Activated naive CD4-positive, alpha-beta T cell treated with anti-CD3 and anti-CD28 coated beads, Interleukin-2, amount 50 U/mL, for 24 hours (primary cell): ENCODE measurements at regions not wholly inside any gene's neighbourhood (a gene's known extent, or its start where the extent isn't known, plus 50 kb on each side); places are given as distances from the start of the nearest gene placed in this dataset.
"Not testable (repeated sequence)": the region's sequence is repeated elsewhere in the genome, so short reads cannot be mapped to it uniquely, and the experiment has no call there.

Source experiments
- H3K27ac Mint-ChIP-seq: one replicate; pipeline ENCODE4 v1.8.0; 2021; ENCODE audit warnings: mild to moderate bottlenecking, mixed read lengths
- H3K27me3 Mint-ChIP-seq: one replicate; pipeline ENCODE4 v1.8.0; 2021; ENCODE audit warnings: mixed read lengths
- H3K36me3 Mint-ChIP-seq: one replicate; pipeline ENCODE4 v1.8.0; 2021; ENCODE audit warnings: mixed read lengths
- H3K4me1 Mint-ChIP-seq: one replicate; pipeline ENCODE4 v1.8.0; 2021; ENCODE audit warnings: mixed read lengths
- H3K4me3 Mint-ChIP-seq: one replicate; pipeline ENCODE4 v1.8.0; 2021; ENCODE audit warnings: mild to moderate bottlenecking, mixed read lengths
- H3K9me3 Mint-ChIP-seq: one replicate; pipeline ENCODE4 v1.8.0; 2021; ENCODE audit warnings: mixed read lengths

DNA sequence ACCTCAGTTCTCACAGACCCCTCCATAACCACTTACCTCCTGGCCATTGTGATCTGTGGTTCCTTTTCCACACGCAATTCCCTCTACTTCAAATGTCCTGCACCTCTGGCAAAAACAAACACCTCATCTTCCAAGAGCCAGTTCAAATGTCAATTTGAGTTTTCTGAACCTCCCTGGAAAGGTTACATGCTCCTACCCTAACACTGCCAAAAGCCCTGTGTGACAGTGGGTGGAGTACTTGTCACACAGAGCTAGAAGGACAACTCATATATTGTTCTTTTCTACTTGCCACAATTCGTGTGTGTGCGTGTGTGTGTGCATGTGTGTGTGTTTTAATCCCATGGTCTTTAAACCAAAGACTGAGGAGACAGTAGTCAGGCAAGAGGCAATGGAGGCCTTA, 331.8 kb upstream of the ARHGEF26 start:
- peaks cover 3% of the 10 kb centered on the region for H3K36me3 Mint-ChIP-seq
- H3K27me3 Mint-ChIP-seq = peaks cover 4% of the 10 kb centered on the region
- H3K4me3 Mint-ChIP-seq = no peak overlapping the region
- H3K27ac Mint-ChIP-seq = no peak overlapping the region
- H3K4me1 Mint-ChIP-seq = no peaks in the 10 kb centered on the region
- peaks cover 7% of the 10 kb centered on the region for H3K9me3 Mint-ChIP-seq

DNA sequence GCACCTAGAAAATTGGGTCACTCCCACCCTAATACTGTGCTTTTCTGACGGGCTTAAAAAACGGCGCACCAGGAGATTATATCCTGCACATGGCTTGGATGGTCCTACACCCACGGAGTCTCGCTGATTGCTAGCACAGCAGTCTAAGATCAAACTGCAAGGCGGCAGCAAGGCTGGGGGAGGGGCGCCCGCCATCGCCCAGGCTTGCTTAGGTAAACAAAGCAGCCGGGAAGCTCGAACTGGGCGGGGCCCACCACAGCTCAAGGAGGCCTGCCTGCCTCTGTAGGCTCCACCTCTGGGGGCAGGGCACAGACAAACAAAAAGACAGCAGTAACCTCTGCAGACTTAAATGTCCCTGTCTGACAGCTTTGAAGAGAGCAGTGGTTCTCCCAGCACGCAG, 324.1 kb upstream of the ARHGEF26 start:
- not testable (repeated sequence) for H3K27ac Mint-ChIP-seq, H3K36me3 Mint-ChIP-seq, H3K4me1 Mint-ChIP-seq, H3K4me3 Mint-ChIP-seq, H3K27me3 Mint-ChIP-seq, H3K9me3 Mint-ChIP-seq

DNA sequence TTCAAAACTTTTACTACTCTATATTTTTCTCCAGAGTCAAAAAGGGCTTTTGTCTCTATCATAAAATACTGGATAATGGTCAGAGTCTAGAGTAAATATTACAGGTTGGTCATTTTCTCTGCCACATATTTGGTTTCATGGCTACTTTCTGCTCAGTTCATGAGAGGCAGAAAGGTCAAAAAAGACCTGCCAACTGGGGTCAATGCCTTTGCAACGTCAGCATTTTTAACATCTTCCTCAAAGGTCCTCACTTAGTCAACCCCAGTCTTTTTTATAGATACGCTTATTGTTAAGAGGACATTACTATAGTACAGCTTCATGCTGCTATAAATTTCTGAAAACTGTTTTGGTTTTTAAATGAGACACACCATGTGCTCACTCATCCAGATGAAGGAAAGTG, 312.1 kb upstream of the ARHGEF26 start:
- H3K27me3 Mint-ChIP-seq = peaks cover 13% of the 10 kb centered on the region
- H3K4me3 Mint-ChIP-seq = no peak overlapping the region
- no peaks in the 10 kb centered on the region for H3K36me3 Mint-ChIP-seq
- H3K27ac Mint-ChIP-seq = no peak overlapping the region
- H3K9me3 Mint-ChIP-seq = no peaks in the 10 kb centered on the region
- H3K4me1 Mint-ChIP-seq = no peaks in the 10 kb centered on the region

DNA sequence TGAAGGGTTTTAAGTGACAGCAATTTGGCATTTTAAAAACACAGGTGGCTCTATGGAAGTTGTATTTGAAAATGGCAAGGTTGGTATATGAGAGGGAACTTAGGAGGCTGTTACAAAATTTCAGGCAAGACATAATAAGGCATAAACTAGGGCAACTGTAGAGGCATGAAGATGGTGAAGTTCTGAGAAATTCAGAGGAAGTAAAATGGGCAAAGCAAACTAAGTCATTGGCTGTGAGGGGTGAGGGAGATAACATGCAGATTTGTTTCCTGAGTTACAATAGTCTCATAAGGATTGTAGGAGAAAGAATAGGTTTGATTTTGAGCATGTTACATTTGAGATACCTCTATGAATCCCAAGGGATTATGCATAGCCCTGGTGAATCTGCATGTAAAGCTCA, 302.9 kb upstream of the ARHGEF26 start:
- Mint-ChIP-seq H3K36me3 (no peaks in the 10 kb centered on the region), H3K9me3 (no peaks in the 10 kb centered on the region), H3K27me3 (no peaks in the 10 kb centered on the region), H3K4me3 (no peak overlapping the region), H3K4me1 (no peaks in the 10 kb centered on the region), H3K27ac (no peak overlapping the region)

DNA sequence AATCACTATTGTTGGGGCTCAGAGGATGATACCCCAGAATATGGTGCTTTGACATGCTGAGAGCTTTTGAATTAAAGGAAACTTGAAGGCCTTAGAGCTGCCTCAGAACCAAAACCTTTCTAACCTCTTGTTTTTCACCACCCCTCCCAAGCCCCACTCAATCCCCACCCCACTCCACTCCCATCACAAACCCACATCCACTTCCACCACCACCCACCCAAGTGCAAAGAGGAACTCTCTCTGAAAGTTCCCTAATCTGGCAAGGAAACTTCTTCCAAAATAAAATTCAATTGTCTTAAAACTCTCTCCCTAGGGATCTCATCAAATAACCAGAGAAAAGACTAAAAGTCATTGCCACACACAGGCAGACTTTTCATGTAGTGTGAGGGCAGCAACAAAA, 301.2 kb upstream of the ARHGEF26 start:
- no peak overlapping the region for H3K27ac Mint-ChIP-seq
- no peaks in the 10 kb centered on the region for H3K27me3 Mint-ChIP-seq
- H3K4me3 Mint-ChIP-seq = no peak overlapping the region
- no peaks in the 10 kb centered on the region for H3K4me1 Mint-ChIP-seq
- no peaks in the 10 kb centered on the region for H3K9me3 Mint-ChIP-seq
- no peaks in the 10 kb centered on the region for H3K36me3 Mint-ChIP-seq

DNA sequence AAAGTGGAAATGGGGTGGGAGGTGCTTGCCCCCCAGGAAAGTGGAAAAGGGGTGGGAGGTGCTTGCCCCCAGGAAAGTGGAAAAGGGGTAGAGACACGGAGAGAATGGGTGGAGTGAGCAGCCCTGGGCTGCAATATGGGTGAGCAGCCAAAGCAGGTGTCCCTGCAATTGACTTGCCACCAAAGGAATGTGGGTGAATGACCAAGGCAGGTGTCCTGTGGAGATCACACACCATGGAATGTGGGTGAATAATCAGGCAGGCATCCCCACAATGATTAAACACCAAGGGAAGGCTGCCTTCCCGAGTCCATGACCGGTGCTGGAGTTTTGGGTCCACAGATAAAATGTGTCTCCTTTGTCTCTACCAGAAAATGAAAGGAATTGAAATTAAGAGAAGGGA, 292.8 kb upstream of the ARHGEF26 start:
- not testable (repeated sequence) for H3K27ac Mint-ChIP-seq, H3K36me3 Mint-ChIP-seq, H3K4me3 Mint-ChIP-seq, H3K27me3 Mint-ChIP-seq, H3K4me1 Mint-ChIP-seq, H3K9me3 Mint-ChIP-seq

DNA sequence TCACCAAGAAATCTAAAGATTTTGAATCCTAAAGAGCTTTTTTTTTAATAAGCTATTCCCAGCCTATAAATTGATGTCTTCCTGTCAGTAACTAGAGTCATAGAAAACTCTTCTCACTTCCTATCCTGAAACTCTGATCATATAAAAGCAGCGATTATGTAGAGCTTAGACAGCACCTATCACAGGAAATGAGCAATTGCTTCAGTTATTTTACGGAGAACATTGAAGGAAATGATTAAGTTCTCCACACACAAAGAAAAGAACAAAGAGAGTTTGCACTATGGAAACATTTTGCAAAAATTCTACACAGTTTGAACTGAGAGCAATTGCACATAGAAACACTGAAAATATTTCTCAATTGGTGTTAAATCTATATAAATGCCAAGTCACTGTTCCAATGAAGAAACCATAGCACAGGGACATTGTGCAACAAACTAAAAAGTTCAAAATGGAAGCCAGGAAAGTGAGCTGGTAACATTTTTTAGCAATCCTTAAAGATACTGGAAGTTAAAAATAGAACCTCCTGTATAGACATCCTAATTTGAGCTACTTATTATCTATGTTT, 291.5 kb upstream of the ARHGEF26 start:
- Mint-ChIP-seq H3K27ac (no peak overlapping the region), H3K4me3 (no peak overlapping the region), H3K4me1 (no peaks in the 10 kb centered on the region), H3K36me3 (no peaks in the 10 kb centered on the region), H3K27me3 (peaks cover 4% of the 10 kb centered on the region), H3K9me3 (no peaks in the 10 kb centered on the region)

DNA sequence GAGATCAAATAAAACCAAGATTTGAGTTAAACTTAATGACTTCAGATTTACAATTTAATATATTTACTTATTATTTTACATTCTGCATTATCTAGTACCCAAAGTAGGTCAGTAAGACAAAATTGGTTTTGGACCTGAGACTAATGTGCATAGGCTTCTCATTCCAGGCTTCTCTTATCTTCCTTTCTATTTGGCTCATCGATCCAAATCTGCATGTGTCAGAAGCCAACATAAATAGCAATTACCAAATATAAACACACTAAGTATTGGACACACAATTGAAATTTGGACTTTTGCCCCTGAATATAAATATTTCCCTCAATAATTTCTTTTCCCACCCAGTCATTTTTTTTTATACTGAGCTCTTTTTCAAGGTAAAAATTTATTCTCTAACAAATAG, 290.6 kb upstream of the ARHGEF26 start:
- Mint-ChIP-seq H3K27ac (no peak overlapping the region), H3K36me3 (no peaks in the 10 kb centered on the region), H3K9me3 (no peaks in the 10 kb centered on the region), H3K4me1 (no peaks in the 10 kb centered on the region), H3K4me3 (no peak overlapping the region), H3K27me3 (peaks cover 5% of the 10 kb centered on the region)

DNA sequence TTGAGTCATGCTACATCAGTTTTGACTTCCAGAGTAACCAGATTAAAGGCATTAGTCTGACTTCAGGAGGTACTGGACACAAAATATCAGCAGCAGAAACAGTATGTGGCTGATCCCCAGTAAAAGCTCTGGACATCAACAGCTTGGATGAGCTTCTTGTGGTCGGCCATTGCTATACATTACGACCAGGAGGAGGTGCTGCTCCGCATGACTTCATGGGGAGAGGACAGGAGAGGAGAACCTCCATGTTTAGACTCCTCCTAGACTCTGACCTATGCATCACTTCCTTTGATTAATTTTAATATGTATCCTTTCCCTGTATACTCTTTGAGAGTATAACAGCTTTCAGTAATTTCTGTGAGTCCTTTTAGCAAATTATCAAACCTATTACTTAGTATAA, 285.6 kb upstream of the ARHGEF26 start:
- Mint-ChIP-seq H3K4me3 (no peak overlapping the region), H3K4me1 (no peaks in the 10 kb centered on the region), H3K9me3 (no peaks in the 10 kb centered on the region), H3K27ac (no peak overlapping the region), H3K36me3 (no peaks in the 10 kb centered on the region), H3K27me3 (peaks cover 7% of the 10 kb centered on the region)

DNA sequence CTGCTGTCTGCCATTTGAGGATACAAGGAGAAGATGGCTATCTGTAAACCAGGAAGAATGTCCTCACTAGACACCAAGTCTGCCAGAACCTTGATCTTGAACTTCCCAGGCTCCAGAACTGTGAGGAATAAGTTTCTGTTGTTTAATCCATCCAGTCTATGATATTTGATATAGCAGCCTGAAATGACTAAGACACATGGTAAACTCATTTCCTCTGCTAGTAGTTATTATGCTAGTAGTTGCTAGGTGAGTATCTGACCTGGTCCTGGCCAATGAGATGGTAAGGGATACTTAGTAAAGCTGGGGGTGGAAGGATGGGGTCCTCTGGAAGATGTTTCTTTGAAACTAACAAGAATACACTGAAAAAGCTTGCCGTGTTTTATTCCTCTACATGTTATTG, 280.7 kb upstream of the ARHGEF26 start:
- Mint-ChIP-seq H3K27ac (no peak overlapping the region), H3K9me3 (no peaks in the 10 kb centered on the region), H3K27me3 (peaks cover 10% of the 10 kb centered on the region), H3K4me3 (no peak overlapping the region), H3K4me1 (no peaks in the 10 kb centered on the region), H3K36me3 (no peaks in the 10 kb centered on the region)

DNA sequence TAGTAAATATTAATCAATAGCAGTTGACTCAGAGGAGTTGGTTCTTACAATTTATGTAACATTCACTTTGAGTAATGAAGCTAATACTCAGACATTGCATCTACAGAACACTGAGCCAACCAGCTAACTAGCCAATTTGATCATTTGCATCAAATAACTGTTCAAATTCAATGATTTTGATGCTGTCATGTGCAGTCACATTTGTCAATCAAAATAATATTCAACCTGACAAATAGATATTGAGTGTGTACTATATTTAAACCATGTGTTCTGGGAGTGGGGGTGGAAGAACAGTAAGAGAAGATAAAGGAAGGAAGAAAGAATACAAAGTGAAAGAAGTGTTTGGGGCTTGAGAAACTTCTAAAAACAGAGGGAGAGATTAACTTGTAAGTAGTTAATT, 277.2 kb upstream of the ARHGEF26 start:
- no peak overlapping the region for H3K4me3 Mint-ChIP-seq
- no peaks in the 10 kb centered on the region for H3K36me3 Mint-ChIP-seq
- H3K9me3 Mint-ChIP-seq = no peaks in the 10 kb centered on the region
- no peaks in the 10 kb centered on the region for H3K4me1 Mint-ChIP-seq
- no peak overlapping the region for H3K27ac Mint-ChIP-seq
- peaks cover 9% of the 10 kb centered on the region for H3K27me3 Mint-ChIP-seq

DNA sequence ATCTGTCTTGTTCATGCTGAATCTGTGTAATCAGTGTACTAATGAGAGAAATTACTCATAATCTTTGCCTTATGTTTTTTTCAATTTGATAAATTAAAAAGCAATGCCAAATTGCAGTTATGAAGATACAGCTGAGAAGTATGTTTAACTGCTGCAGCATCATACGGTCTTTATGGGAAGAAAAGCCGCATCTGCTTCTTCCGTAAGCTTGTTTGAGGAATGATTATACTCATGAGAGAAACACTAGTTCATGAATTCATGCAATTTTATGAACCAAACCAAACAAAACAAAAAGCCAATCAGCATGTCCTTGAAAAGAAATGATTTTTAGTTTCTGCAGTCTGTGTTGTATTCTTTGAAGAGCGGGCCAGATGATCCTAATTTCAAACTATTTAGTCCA, 275.9 kb upstream of the ARHGEF26 start:
- H3K27ac Mint-ChIP-seq = no peak overlapping the region
- no peaks in the 10 kb centered on the region for H3K9me3 Mint-ChIP-seq
- H3K27me3 Mint-ChIP-seq = peaks cover 9% of the 10 kb centered on the region
- H3K36me3 Mint-ChIP-seq = no peaks in the 10 kb centered on the region
- no peaks in the 10 kb centered on the region for H3K4me1 Mint-ChIP-seq
- no peak overlapping the region for H3K4me3 Mint-ChIP-seq

DNA sequence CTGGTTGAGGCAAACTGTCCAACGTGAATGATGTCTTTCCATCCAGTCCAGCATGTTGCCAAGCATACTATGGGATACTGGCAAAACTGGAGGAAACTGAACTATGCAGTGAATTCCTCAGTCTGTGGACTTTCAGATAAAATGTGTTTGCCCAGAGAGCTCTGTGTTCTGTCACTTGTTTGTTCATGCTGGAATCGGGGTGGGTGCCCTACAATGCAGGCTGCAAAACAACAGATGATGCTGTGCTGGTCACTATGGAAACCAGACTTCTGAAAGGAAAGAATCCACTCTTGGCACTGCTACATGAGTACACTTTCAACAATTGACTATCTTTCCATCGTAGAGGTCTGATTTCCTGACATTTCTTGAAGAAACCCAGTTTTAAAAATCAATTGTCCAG, 272.5 kb upstream of the ARHGEF26 start:
- Mint-ChIP-seq H3K27me3 (peaks cover 3% of the 10 kb centered on the region), H3K4me1 (no peaks in the 10 kb centered on the region), H3K9me3 (no peaks in the 10 kb centered on the region), H3K4me3 (no peak overlapping the region), H3K27ac (no peak overlapping the region), H3K36me3 (no peaks in the 10 kb centered on the region)

DNA sequence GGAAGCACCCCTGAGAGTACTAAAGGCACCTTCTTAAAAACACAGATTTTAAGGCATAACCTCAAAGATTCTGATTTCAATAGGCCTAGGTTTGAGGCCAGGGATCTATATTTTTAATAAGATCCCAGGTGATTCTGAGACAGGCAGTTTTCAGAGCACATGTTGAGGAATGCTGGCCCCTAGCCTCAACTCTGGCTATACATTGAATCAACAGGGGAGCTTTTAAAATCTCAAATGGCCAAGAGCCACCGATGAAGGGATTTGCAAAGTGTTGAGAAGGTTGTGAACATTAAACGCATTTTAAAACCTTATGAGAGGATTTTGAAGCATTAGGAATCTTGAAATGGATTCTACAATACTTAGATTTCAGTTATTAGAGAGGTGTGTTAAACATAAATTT, 268.8 kb upstream of the ARHGEF26 start:
- no peaks in the 10 kb centered on the region for H3K4me1 Mint-ChIP-seq
- H3K9me3 Mint-ChIP-seq = no peaks in the 10 kb centered on the region
- peaks cover 6% of the 10 kb centered on the region for H3K27me3 Mint-ChIP-seq
- H3K4me3 Mint-ChIP-seq = no peak overlapping the region
- H3K27ac Mint-ChIP-seq = no peak overlapping the region
- no peaks in the 10 kb centered on the region for H3K36me3 Mint-ChIP-seq

DNA sequence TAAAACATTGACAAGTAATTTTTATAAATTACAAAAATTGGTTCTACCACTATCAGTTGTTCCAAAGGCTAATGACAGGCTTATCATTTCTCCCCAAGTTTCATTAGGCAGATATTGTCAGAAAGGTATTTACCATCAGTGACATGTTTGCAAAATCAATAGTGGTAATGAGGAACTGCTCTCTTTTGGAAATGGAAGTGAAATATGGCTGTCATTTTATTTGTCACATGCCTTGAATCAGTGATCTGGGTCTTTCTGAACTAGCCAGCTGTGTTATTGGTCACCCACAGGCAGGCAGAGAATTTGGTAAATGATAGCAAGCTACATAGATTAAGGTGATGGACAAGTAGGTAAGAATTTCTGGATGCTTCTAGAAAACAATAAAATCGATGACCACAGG, 268.0 kb upstream of the ARHGEF26 start:
- Mint-ChIP-seq H3K4me1 (no peaks in the 10 kb centered on the region), H3K9me3 (no peaks in the 10 kb centered on the region), H3K27ac (no peak overlapping the region), H3K27me3 (peaks cover 4% of the 10 kb centered on the region), H3K36me3 (no peaks in the 10 kb centered on the region), H3K4me3 (no peak overlapping the region)

DNA sequence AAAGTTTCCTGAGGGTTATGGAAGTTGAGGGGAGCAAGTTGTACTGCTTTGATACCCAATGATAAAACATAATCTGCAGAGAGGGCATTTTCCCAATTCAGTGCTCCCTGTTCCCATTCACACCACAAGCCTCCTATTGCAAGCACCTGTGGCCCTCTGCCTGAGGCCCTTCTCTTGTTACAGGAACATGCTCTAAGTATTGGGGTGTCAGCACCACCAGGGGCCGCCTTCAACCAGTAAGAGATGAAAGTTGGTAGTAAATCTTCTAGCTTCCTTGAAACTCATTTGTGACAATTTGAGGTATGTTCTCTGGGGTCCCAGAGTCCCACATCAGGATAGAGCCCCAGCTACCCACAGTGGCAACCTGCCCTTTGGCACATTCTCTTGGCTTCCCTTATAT, 265.4 kb upstream of the ARHGEF26 start:
- H3K36me3 Mint-ChIP-seq = no peaks in the 10 kb centered on the region
- H3K4me3 Mint-ChIP-seq = no peak overlapping the region
- peaks cover 4% of the 10 kb centered on the region for H3K27me3 Mint-ChIP-seq
- no peaks in the 10 kb centered on the region for H3K4me1 Mint-ChIP-seq
- no peak overlapping the region for H3K27ac Mint-ChIP-seq
- no peaks in the 10 kb centered on the region for H3K9me3 Mint-ChIP-seq

DNA sequence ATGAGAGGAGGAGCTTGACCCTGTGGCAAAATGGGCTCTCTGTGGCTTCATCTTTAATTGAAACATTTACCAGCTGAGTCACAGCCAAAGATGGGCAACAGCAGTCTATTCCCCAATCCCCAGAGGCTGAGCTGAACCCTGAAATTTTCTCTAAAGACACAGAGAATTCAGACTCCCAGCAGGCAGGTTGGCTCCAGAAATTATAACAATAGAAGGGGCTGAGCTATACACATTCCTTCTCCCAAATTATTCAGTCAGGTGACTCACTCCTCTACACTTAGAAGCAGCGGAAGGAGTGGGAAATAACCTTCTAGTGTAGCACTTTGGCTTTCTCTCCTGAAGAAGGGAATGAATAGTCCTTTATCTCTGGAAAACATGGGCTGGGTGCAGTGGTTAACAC, 264.3 kb upstream of the ARHGEF26 start:
- no peak overlapping the region for H3K4me3 Mint-ChIP-seq
- peaks cover 4% of the 10 kb centered on the region for H3K27me3 Mint-ChIP-seq
- no peaks in the 10 kb centered on the region for H3K9me3 Mint-ChIP-seq
- H3K27ac Mint-ChIP-seq = no peak overlapping the region
- H3K4me1 Mint-ChIP-seq = no peaks in the 10 kb centered on the region
- H3K36me3 Mint-ChIP-seq = no peaks in the 10 kb centered on the region
